Epithelial cell of proximal tubule (primary cell): ENCODE measurements at regions not wholly inside any gene's neighbourhood (a gene's known extent, or its start where the extent isn't known, plus 50 kb on each side); places are given as distances from the start of the nearest gene placed in this dataset.

Experiments
- DNase-seq: peaks from one replicate; pipeline ENCODE4 v3.0.0-alpha.2; 2011; ENCODE audit warnings: low read depth
- H3K4me3 ChIP-seq: 2 replicates; pipeline ENCODE4 v1.5.1; 2011; ENCODE audit warnings: low read depth, mild to moderate bottlenecking, low read length
- TF ChIP-seq, protein P1 (sequence below): conservative IDR thresholded peaks from 2 replicates; pipeline ENCODE4 v1.5.1; 2012; ENCODE audit warnings: low read depth, mild to moderate bottlenecking, low read length

DNA sequence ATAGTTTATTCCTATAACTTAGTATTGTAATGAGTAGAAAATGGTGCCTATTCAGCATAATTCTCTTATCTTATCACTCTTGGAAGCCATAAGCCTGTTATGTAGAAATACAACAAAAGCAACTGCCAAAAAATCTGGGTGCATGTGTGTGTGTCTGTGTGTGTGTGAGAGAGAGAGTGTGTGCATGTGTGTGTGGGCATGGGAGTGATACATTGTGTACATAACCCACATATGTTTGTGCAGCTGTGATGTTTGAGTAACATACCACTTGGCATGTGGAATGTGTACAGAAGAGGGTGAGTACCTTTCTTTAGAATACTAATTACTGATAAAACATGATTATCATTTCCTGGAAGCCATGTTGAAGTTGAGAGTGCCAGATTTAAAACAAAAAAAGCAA, 642.3 kb upstream of the SYT4 start:
- TF ChIP-seq, protein P1, sequence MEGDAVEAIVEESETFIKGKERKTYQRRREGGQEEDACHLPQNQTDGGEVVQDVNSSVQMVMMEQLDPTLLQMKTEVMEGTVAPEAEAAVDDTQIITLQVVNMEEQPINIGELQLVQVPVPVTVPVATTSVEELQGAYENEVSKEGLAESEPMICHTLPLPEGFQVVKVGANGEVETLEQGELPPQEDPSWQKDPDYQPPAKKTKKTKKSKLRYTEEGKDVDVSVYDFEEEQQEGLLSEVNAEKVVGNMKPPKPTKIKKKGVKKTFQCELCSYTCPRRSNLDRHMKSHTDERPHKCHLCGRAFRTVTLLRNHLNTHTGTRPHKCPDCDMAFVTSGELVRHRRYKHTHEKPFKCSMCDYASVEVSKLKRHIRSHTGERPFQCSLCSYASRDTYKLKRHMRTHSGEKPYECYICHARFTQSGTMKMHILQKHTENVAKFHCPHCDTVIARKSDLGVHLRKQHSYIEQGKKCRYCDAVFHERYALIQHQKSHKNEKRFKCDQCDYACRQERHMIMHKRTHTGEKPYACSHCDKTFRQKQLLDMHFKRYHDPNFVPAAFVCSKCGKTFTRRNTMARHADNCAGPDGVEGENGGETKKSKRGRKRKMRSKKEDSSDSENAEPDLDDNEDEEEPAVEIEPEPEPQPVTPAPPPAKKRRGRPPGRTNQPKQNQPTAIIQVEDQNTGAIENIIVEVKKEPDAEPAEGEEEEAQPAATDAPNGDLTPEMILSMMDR: no peak
- H3K4me3 ChIP-seq: no peak overlapping the region
- no peak for DNase-seq

DNA sequence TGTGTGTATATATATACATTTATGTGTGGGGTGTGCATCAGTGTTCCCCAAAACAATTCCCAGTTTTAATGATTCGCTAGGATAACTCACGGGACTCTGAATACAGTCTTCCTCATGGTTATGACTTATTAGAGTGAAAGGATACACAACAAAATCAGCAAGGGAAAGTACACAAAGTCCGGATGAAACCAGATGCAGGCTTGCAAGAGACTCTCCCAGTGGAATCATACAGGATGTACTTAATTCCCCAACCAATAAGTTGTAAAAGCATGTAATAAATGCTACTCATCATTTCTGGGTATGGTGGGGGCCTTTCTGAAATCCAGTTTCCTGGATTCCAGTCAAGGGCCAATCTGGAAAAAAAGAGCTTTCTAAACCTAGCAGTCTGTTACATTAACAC, 654.1 kb upstream of the SYT4 start:
- TF ChIP-seq, protein P1: no peak
- no peak overlapping the region for H3K4me3 ChIP-seq
- DNase-seq: no peak

- no peak for DNase-seq
- no peak overlapping the region for H3K4me3 ChIP-seq
- TF ChIP-seq, protein P1: no peak
These were observed 654.9 kb upstream of the SYT4 start for GRCh38 chr18:43932140-43932539.

- TF ChIP-seq, protein P1: no peak
- H3K4me3 ChIP-seq: no peak overlapping the region
- DNase-seq: no peak
These were observed 655.9 kb upstream of the SYT4 start for GRCh38 chr18:43933177-43933576.

GRCh38 chr18:43934322-43934721, 657.0 kb upstream of the SYT4 start:
- DNase-seq: no peak

DNA sequence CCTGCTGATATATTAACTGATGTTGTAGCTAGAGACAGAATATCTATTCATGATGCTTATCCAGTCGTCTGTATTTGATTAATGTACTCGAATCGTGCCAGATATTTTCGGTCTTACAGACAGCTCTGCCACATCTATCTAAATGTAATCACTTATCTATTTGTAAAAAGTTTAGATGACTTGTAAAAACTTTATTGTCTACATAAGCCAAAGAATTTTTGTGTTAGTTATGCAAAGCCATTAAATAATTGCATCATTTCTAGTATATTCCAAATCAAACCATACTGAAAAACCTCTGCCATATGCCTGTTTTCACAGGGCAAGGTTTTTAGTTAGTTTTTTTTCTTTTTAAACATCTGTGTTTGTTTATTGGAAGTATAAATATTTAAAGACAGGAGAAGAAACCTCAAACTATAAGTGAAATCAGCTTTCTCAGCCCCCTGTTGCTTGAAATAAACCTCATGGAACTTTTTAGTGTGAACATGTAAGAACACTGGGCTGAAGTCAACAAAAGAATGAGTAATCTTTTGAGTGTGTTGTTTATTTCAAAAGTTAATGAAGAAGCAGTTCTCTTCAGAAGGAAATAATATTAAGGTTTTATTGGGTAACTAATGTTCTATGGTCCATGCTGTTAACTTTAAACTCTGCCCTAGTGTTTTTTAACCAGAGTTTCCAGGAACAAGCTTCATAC, 657.6 kb upstream of the SYT4 start:
- TF ChIP-seq, protein P1: no peak
- no peak for DNase-seq
- H3K4me3 ChIP-seq: no peak overlapping the region

More at GRCh38 chr18:43934322-43934721, 657.0 kb upstream of the SYT4 start:
- TF ChIP-seq, protein P1: no peak
- H3K4me3 ChIP-seq: no peak overlapping the region

- TF ChIP-seq, protein P1: no peak
- DNase-seq: no peak
- no peak overlapping the region for H3K4me3 ChIP-seq
These were observed 658.9 kb upstream of the SYT4 start for GRCh38 chr18:43936176-43936575.
